Loucy (cell line): ENCODE measurements at regions not wholly inside any gene's neighbourhood (a gene's known extent, or its start where the extent isn't known, plus 50 kb on each side); places are given as distances from the start of the nearest gene placed in this dataset.

Experiments used
- H2AFZ ChIP-seq: fragments of 200-600 bp; sonication (generic); 2 replicates; pipeline ENCODE4 v1.6.0; 2016; ENCODE audit warnings: antibody characterized with exemption, mild to moderate bottlenecking, low read length, moderate library complexity
- H3F3A ChIP-seq: fragments of 200-600 bp; 2 replicates; pipeline ENCODE4 v1.6.0; 2016; ENCODE audit warnings: antibody characterized with exemption, low read depth, mild to moderate bottlenecking
- H3K27me3 ChIP-seq: fragments of 200-600 bp; sonication (generic); 2 replicates; pipeline ENCODE4 v1.6.1; 2014; ENCODE audit warnings: low read length, mild to moderate bottlenecking; ENCODE audit not compliant: insufficient read depth, poor library complexity, severe bottlenecking
- H3K36me3 ChIP-seq: fragments of 200-600 bp; sonication (generic); 2 replicates; pipeline ENCODE4 v1.6.1; 2016; ENCODE audit warnings: low read length; ENCODE audit not compliant: insufficient read depth
- H3K4me1 ChIP-seq: fragments of 200-600 bp; sonication (generic); 2 replicates; pipeline ENCODE4 v1.5.1; 2014; ENCODE audit warnings: low read length, mild to moderate bottlenecking; ENCODE audit not compliant: insufficient read depth, poor library complexity, severe bottlenecking
- H3K4me2 ChIP-seq: fragments of 200-600 bp; sonication (generic); 2 replicates; pipeline ENCODE4 v1.6.0; 2014; ENCODE audit warnings: antibody characterized with exemption, low read length, low read depth, mild to moderate bottlenecking; ENCODE audit not compliant: poor library complexity, severe bottlenecking
- H3K4me3 ChIP-seq: fragments of 200-600 bp; sonication (generic); 2 replicates; pipeline ENCODE4 v1.5.1; 2014; ENCODE audit warnings: low read length, mild to moderate bottlenecking, mixed read lengths; ENCODE audit not compliant: poor library complexity, severe bottlenecking
- H3K79me2 ChIP-seq: fragments of 200-600 bp; sonication (generic); 2 replicates; pipeline ENCODE4 v1.6.1; 2014; ENCODE audit warnings: low read length; ENCODE audit not compliant: insufficient read depth
- H3K9ac ChIP-seq: fragments of 200-600 bp; sonication (generic); 2 replicates; pipeline ENCODE4 v1.6.0; 2014; ENCODE audit warnings: mild to moderate bottlenecking, low read depth, low read length, moderate library complexity; ENCODE audit not compliant: poor library complexity, severe bottlenecking
- H3K9me2 ChIP-seq: fragments of 200-600 bp; sonication (generic); replicated peaks from 2 replicates; pipeline ENCODE4 v1.6.1; 2016; ENCODE audit warnings: low read depth, low read length, mixed read lengths
- H3K9me3 ChIP-seq: fragments of 200-600 bp; sonication (generic); 2 replicates; pipeline ENCODE4 v1.6.1; 2014; ENCODE audit warnings: mild to moderate bottlenecking, antibody characterized with exemption, low read length, low read depth; ENCODE audit not compliant: insufficient read depth
- H4K20me1 ChIP-seq: fragments of 200-600 bp; sonication (generic); 2 replicates; pipeline ENCODE4 v1.6.0; 2014; ENCODE audit warnings: antibody characterized with exemption, low read length, mild to moderate bottlenecking; ENCODE audit not compliant: insufficient read depth, poor library complexity, severe bottlenecking
- EZH2phosphoT487 ChIP-seq: fragments of 200-600 bp; IDR thresholded peaks from 2 replicates; pipeline ENCODE4 v1.6.1; 2018; ENCODE audit warnings: antibody characterized with exemption, mild to moderate bottlenecking, moderate library complexity, borderline replicate concordance
- TF ChIP-seq, protein P1 (sequence below): fragments of 200-600 bp; sonication (generic); conservative IDR thresholded peaks from 2 replicates; pipeline ENCODE4 v1.5.1; 2014; ENCODE audit warnings: mild to moderate bottlenecking, antibody characterized with exemption, low read length

DNA sequence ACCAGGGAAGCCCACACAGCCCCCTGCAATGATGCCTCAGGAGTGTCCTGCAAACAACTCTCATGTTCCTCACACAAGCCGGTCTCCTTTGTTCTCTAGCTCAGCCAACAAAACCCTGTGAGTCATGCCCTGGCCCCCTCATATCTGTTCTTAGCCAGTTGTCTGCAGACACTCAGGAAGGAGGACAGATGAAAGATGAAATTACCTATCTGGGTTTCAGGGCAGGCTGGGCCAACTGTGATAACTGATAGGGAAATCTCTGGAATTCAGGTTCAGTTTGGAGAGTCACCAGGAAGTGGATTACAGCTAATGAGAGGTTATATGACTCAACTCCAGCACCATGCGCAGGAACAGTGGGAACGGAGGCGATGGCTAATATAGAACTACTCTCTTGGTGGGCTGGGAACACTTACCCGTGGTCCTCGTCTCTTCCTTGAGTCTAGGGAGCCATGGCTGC lies 352.0 kb upstream of the ADAMTS9 start:
- H3K9ac ChIP-seq: no peak overlapping the region
- no peaks in the 10 kb centered on the region for H3K27me3 ChIP-seq
- no peaks in the 10 kb centered on the region for H4K20me1 ChIP-seq
- H3K36me3 ChIP-seq: no peaks in the 10 kb centered on the region
- TF ChIP-seq, protein P1, sequence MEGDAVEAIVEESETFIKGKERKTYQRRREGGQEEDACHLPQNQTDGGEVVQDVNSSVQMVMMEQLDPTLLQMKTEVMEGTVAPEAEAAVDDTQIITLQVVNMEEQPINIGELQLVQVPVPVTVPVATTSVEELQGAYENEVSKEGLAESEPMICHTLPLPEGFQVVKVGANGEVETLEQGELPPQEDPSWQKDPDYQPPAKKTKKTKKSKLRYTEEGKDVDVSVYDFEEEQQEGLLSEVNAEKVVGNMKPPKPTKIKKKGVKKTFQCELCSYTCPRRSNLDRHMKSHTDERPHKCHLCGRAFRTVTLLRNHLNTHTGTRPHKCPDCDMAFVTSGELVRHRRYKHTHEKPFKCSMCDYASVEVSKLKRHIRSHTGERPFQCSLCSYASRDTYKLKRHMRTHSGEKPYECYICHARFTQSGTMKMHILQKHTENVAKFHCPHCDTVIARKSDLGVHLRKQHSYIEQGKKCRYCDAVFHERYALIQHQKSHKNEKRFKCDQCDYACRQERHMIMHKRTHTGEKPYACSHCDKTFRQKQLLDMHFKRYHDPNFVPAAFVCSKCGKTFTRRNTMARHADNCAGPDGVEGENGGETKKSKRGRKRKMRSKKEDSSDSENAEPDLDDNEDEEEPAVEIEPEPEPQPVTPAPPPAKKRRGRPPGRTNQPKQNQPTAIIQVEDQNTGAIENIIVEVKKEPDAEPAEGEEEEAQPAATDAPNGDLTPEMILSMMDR: no peak
- TF ChIP-seq EZH2phosphoT487: no peak
- no peaks in the 10 kb centered on the region for H3F3A ChIP-seq
- no peaks in the 10 kb centered on the region for H3K4me1 ChIP-seq
- H3K79me2 ChIP-seq: no peaks in the 10 kb centered on the region
- H2AFZ ChIP-seq: no peak overlapping the region
- no peaks in the 10 kb centered on the region for H3K9me2 ChIP-seq
- H3K4me2 ChIP-seq: no peak overlapping the region
- no peaks in the 10 kb centered on the region for H3K9me3 ChIP-seq
- no peak overlapping the region for H3K4me3 ChIP-seq

DNA sequence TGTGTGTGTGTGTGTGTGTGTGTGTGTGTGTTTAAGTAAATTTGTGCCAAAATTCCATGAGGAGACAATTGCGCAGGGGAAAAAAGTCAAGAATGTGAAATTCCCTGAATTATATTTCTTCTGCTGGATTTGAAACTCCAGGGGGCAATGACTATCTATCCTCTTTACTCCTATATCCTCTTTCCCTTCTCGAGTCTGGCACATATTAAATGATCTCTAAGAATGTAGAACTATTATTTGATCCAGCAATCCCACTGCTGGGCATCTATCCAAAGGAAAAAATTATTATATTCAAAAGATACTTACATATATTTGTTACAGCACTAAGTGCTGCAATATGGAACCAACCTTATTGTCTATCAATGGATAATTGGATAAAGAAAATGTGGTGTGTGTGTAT lies 350.1 kb upstream of the ADAMTS9 start:
- Histone ChIP-seq H3K4me3 (no peak overlapping the region), H3K4me1 (no peaks in the 10 kb centered on the region), H3K9me3 (no peaks in the 10 kb centered on the region), H3K9ac (no peak overlapping the region), H2AFZ (no peak overlapping the region), H4K20me1 (no peaks in the 10 kb centered on the region), H3K36me3 (no peaks in the 10 kb centered on the region), H3F3A (no peaks in the 10 kb centered on the region), H3K4me2 (no peak overlapping the region), H3K27me3 (no peaks in the 10 kb centered on the region), H3K9me2 (no peaks in the 10 kb centered on the region), H3K79me2 (no peaks in the 10 kb centered on the region)
- TF ChIP-seq, protein P1: no peak
- no peak for TF ChIP-seq EZH2phosphoT487

DNA sequence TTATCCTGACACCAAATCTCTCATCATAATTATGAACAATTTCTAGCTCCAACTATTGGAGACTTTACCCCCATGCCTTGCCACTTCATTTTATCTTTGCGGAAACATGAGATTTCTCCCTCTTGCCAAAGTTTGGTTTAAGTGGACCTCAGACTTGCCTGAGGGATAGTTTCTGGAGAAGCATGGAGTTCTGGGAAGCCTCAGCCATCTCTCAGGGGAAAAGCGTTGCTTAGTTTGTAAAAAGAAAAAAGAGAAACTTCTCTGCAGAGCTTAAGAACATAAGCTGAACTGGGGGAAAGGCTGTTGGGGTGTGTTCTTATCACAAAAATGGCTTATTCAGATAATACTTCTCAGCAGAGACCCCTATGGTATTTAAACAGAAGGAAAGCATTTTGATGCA lies 347.4 kb upstream of the ADAMTS9 start:
- Histone ChIP-seq H3K36me3 (no peaks in the 10 kb centered on the region), H2AFZ (no peak overlapping the region), H3K4me1 (peaks cover 5% of the 10 kb centered on the region), H3K4me2 (no peak overlapping the region), H3K9me2 (no peaks in the 10 kb centered on the region), H3K79me2 (no peaks in the 10 kb centered on the region), H4K20me1 (no peaks in the 10 kb centered on the region), H3K4me3 (no peak overlapping the region), H3K9ac (no peak overlapping the region), H3K9me3 (no peaks in the 10 kb centered on the region), H3F3A (no peaks in the 10 kb centered on the region), H3K27me3 (no peaks in the 10 kb centered on the region)
- TF ChIP-seq, protein P1: no peak
- no peak for TF ChIP-seq EZH2phosphoT487
